Right kidney (tissue), 1 donor: ENCODE measurements at regions not wholly inside any gene's neighbourhood (a gene's known extent, or its start where the extent isn't known, plus 50 kb on each side); places are given as distances from the start of the nearest gene placed in this dataset.
"Not testable (repeated sequence)": the region's sequence is repeated elsewhere in the genome, so short reads cannot be mapped to it uniquely, and the experiment has no call there.

Source experiments
- DNase-seq: peaks from one replicate; pipeline ENCODE4 v3.0.0-alpha.2; 2016

- DNase-seq = no peak
Measured at GRCh38 chr5:152527358-152528052, 122.4 kb upstream of the NMUR2 start.

- no peak for DNase-seq
Measured at GRCh38 chr5:152529440-152529839, 124.4 kb upstream of the NMUR2 start.

- no peak for DNase-seq
Measured at GRCh38 chr5:152532714-152533113, 127.6 kb upstream of the NMUR2 start.

- DNase-seq = no peak
Measured at GRCh38 chr5:152534641-152535040, 129.6 kb upstream of the NMUR2 start.

- DNase-seq = no peak
Measured at GRCh38 chr5:152542741-152543140, 137.7 kb upstream of the NMUR2 start.

- no peak for DNase-seq
Measured at GRCh38 chr5:152546493-152546892, 141.4 kb upstream of the NMUR2 start.

GRCh38 chr5:152547202-152547601, 142.1 kb upstream of the NMUR2 start:
- DNase-seq = no peak

GRCh38 chr5:152549709-152550108, 144.6 kb upstream of the NMUR2 start:
- DNase-seq = no peak

- no peak for DNase-seq
Measured at GRCh38 chr5:152551061-152551460, 146.0 kb upstream of the NMUR2 start.

GRCh38 chr5:152556784-152557183, 151.7 kb upstream of the NMUR2 start:
- DNase-seq = no peak

GRCh38 chr5:152560512-152561137, 155.5 kb upstream of the NMUR2 start:
- DNase-seq = peak; percentile 29

- no peak for DNase-seq
Measured at GRCh38 chr5:152568016-152568415, 162.9 kb upstream of the NMUR2 start.

GRCh38 chr5:152572812-152573211, 167.7 kb upstream of the NMUR2 start:
- DNase-seq = no peak

- no peak for DNase-seq
Measured at GRCh38 chr5:152584103-152584502, 179.0 kb upstream of the NMUR2 start.

GRCh38 chr5:152592416-152592815, 187.3 kb upstream of the NMUR2 start:
- DNase-seq = no peak

- DNase-seq = no peak
Measured at GRCh38 chr5:152593388-152593787, 188.3 kb upstream of the NMUR2 start.

GRCh38 chr5:152595405-152595804, 190.3 kb upstream of the NMUR2 start:
- DNase-seq = no peak

- no peak for DNase-seq
Measured at GRCh38 chr5:152599096-152599495, 194.0 kb upstream of the NMUR2 start.

GRCh38 chr5:152601806-152602732, 197.0 kb upstream of the NMUR2 start:
- no peak for DNase-seq

- not testable (repeated sequence) for DNase-seq
Measured at GRCh38 chr5:152606050-152606449, 201.0 kb upstream of the NMUR2 start.

- DNase-seq = no peak
Measured at GRCh38 chr5:152606776-152607364, 201.8 kb upstream of the NMUR2 start.

GRCh38 chr5:152607401-152608160, 202.5 kb upstream of the NMUR2 start:
- DNase-seq = no peak
